Esophagus muscularis mucosa (tissue), 4 donors: ENCODE measurements at regions not wholly inside any gene's neighbourhood (a gene's known extent, or its start where the extent isn't known, plus 50 kb on each side); places are given as distances from the start of the nearest gene placed in this dataset.

Experiments used
- DNase-seq: peaks from one replicate; pipeline ENCODE4 v3.0.0-alpha.2; 2017; ENCODE audit errors: extremely low spot score
- H3K27ac ChIP-seq, 4 donors: fragments of 200-600 bp; sonication (generic); replicated peaks in 1 of 4; 1 replicate in 3 of 4; 2 replicates in 1 of 4; pipeline ENCODE4 v1.5.1; 2016 to 2019; ENCODE audit warnings: mild to moderate bottlenecking in 1 of 4
- H3K27me3 ChIP-seq, 4 donors: fragments of 200-600 bp; sonication (generic); one replicate each; pipeline versions ENCODE4 v1.5.1 to v1.6.0; 2016 to 2019
- H3K36me3 ChIP-seq, 4 donors: fragments of 200-600 bp; sonication (generic); one replicate each; pipeline ENCODE4 v1.5.1; 2016 to 2019
- H3K4me1 ChIP-seq, 4 donors: fragments of 200-600 bp; sonication (generic); one replicate each; pipeline ENCODE4 v1.5.1; 2016 to 2019
- H3K4me3 ChIP-seq, 4 donors: fragments of 200-600 bp; sonication (generic); 1 replicate in 2 of 4; 2 replicates in 2 of 4; pipeline ENCODE4 v1.5.1; 2016 to 2019; ENCODE audit warnings: mild to moderate bottlenecking in 4 of 4, moderate library complexity in 1 of 4
- H3K9me3 ChIP-seq, 4 donors: fragments of 200-600 bp; sonication (generic); 1 replicate in 3 of 4; 2 replicates in 1 of 4; pipeline ENCODE4 v1.5.1; 2016 to 2019
- CTCF ChIP-seq, 3 experiments: fragments of 200-600 bp in 2 of 3; fragments of 450-650 bp in 1 of 3; sonication (generic) in 2 of 3; IDR thresholded peaks; one replicate each; pipeline ENCODE4 v1.5.1; 2017 to 2019; ENCODE audit warnings: antibody characterized with exemption in 3 of 3, mild to moderate bottlenecking in 2 of 3, moderate library complexity in 1 of 3
- EP300 ChIP-seq: sonication (generic); formaldehyde crosslinking; IDR thresholded peaks from one replicate; pipeline ENCODE4 v1.6.1; 2017; ENCODE audit warnings: antibody characterized with exemption
- POLR2A ChIP-seq: fragments of 450-650 bp; IDR thresholded peaks from one replicate; pipeline ENCODE4 v1.6.1; 2017; ENCODE audit warnings: antibody characterized with exemption, moderate library complexity, mild to moderate bottlenecking, low read depth
- POLR2AphosphoS5 ChIP-seq, 2 donors: sonication (generic); formaldehyde crosslinking; IDR thresholded peaks; one replicate each; pipeline ENCODE4 v1.6.1; 2017; ENCODE audit warnings: antibody characterized with exemption in 2 of 2
- WGBS: methylation state at CpG from one replicate; pipeline ENCODE4 v1.1.5; 2018; 5-methylcytosine and 5-hydroxymethylcytosine counted together
- intact Hi-C: fragments of 100-400 bp; cut with DNase I; formaldehyde crosslinking; loops from one replicate; pipeline ENCODE4 v1.15.1; 2023

GRCh38 chr6:90941885-90942284 lies 355.0 kb upstream of the MAP3K7 start:
- intact Hi-C loops = no loop called here
- Histone ChIP-seq H3K4me3 (no peak overlapping the region), H3K36me3 (no peaks in the 10 kb centered on the region), H3K4me1 (no peaks in the 10 kb centered on the region), H3K9me3 (no peaks in the 10 kb centered on the region), H3K27ac (no peak overlapping the region), H3K27me3 (no peaks in the 10 kb centered on the region)
- no peak for DNase-seq
- no peak for TF ChIP-seq POLR2A
- TF ChIP-seq POLR2AphosphoS5 (IDR thresholded peaks at IDR 0.05) = no peak
- no peak for TF ChIP-seq CTCF (IDR thresholded peaks at IDR 0.05)
- no peak for TF ChIP-seq EP300
- WGBS = 86% methylated on average over 7 of the region's 7 CpGs

GRCh38 chr6:90940812-90941481 lies 354.1 kb upstream of the MAP3K7 start:
- Histone ChIP-seq H3K4me3 (no peak overlapping the region), H3K27me3 (no peaks in the 10 kb centered on the region), H3K4me1 (no peaks in the 10 kb centered on the region), H3K9me3 (no peaks in the 10 kb centered on the region), H3K27ac (no peak overlapping the region), H3K36me3 (no peaks in the 10 kb centered on the region)
- WGBS = 40% methylated on average over 5 of the region's 5 CpGs
- DNase-seq = no peak
- intact Hi-C loops = no loop called here
- peak in 2 of 3 experiments; percentile 37 for TF ChIP-seq CTCF (IDR thresholded peaks at IDR 0.05)
- TF ChIP-seq EP300 = no peak
- no peak for TF ChIP-seq POLR2AphosphoS5 (IDR thresholded peaks at IDR 0.05)
- TF ChIP-seq POLR2A = no peak

GRCh38 chr6:90939906-90940305 lies 353.0 kb upstream of the MAP3K7 start:
- Histone ChIP-seq H3K9me3 (no peaks in the 10 kb centered on the region), H3K4me1 (no peaks in the 10 kb centered on the region), H3K4me3 (no peak overlapping the region), H3K27me3 (no peaks in the 10 kb centered on the region), H3K27ac (no peak overlapping the region), H3K36me3 (no peaks in the 10 kb centered on the region)
- intact Hi-C loops = no loop called here
- WGBS = 50% methylated on average over 1 of the region's 1 CpG
- no peak for DNase-seq
- no peak for TF ChIP-seq CTCF (IDR thresholded peaks at IDR 0.05)
- no peak for TF ChIP-seq EP300
- no peak for TF ChIP-seq POLR2A
- no peak for TF ChIP-seq POLR2AphosphoS5 (IDR thresholded peaks at IDR 0.05)

- Histone ChIP-seq H3K27ac (no peak overlapping the region), H3K36me3 (no peaks in the 10 kb centered on the region), H3K4me3 (no peak overlapping the region), H3K4me1 (no peaks in the 10 kb centered on the region), H3K27me3 (no peaks in the 10 kb centered on the region), H3K9me3 (no peaks in the 10 kb centered on the region)
- intact Hi-C loops = no loop called here
- no peak for DNase-seq
- TF ChIP-seq POLR2A (no peak), POLR2AphosphoS5 (IDR thresholded peaks at IDR 0.05) (no peak), EP300 (no peak), CTCF (IDR thresholded peaks at IDR 0.05) (no peak)
These were observed 351.2 kb upstream of the MAP3K7 start for GRCh38 chr6:90938122-90938521.

- H3K9me3 ChIP-seq = no peaks in the 10 kb centered on the region
- H3K4me3 ChIP-seq = no peak overlapping the region
- intact Hi-C loops = no loop called here
- TF ChIP-seq CTCF (IDR thresholded peaks at IDR 0.05) (no peak), EP300 (no peak), POLR2AphosphoS5 (IDR thresholded peaks at IDR 0.05) (no peak), POLR2A (no peak)
- H3K27me3 ChIP-seq = no peaks in the 10 kb centered on the region
- no peaks in the 10 kb centered on the region for H3K4me1 ChIP-seq
- WGBS = 86% methylated on average over 5 of the region's 5 CpGs
- no peaks in the 10 kb centered on the region for H3K36me3 ChIP-seq
- H3K27ac ChIP-seq = no peak overlapping the region
- no peak for DNase-seq
These were observed 349.4 kb upstream of the MAP3K7 start for GRCh38 chr6:90936286-90936685.
